ENCODE measurements at regions not wholly inside any gene's neighbourhood (a gene's known extent, or its start where the extent isn't known, plus 50 kb on each side); places are given as distances from the start of the nearest gene placed in this dataset.

DNA sequence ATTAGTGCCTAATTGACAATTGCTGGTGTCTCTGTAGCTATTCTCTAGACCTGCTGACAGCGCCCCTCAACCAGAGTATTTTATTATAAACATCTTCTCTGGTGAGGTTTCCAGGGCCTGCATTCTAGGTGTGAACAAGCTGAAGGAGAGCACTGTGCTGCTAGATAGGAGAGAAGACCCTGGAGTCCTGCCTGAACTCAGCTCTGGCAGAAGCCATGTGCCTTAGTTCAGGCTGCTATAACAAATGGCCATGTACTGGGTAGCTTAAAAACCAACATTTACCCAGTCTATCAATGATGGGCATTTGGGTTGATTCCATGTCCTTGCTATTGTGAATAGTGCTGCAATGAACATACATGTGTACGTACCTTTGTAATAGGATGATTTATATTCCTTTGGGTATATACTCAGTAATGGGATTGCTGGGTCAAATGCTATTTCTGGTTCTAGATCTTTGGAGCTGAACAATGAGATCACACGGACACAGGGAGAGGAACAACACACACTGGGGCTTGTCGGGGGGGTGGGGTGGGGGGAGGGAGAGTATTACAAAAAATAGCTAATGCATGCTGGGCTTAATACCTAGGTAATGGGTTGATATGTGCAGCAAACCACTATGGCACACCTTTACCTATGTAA lies 185.5 kb upstream of the CPEB2 start:
- H2AK5ac ChIP-seq (ENCODE audit: low read length): no peak overlapping the region
- no peak overlapping the region for H2BK120ac ChIP-seq (ENCODE audit: insufficient read depth, low read length, poor library complexity)
- no peaks in the 10 kb centered on the region for H3K9me3 ChIP-seq (ENCODE audit: insufficient read depth, low read depth, low read length)
- H4K8ac ChIP-seq (ENCODE audit: low read depth, low read length): no peak overlapping the region
- no peak overlapping the region for H3K4me2 ChIP-seq (ENCODE audit: low read length)
- H3K14ac ChIP-seq (ENCODE audit: low read length): no peak overlapping the region
- no peak overlapping the region for H3K9ac ChIP-seq (ENCODE audit: low read length)
- no peaks in the 10 kb centered on the region for H3K79me2 ChIP-seq (ENCODE audit: control insufficient read depth, insufficient read depth, low read length, poor library complexity)
- H3K18ac ChIP-seq (ENCODE audit: low read length): no peak overlapping the region
- H4K12ac ChIP-seq (ENCODE audit: low read depth, low read length): no peak overlapping the region
- H3K23ac ChIP-seq (ENCODE audit: low read length): no peak overlapping the region
- H3K36me3 ChIP-seq (ENCODE audit: control insufficient read depth in 1 of 2, insufficient read depth in 2 of 2, low read length in 2 of 2): no peaks in the 10 kb centered on the region
- no peaks in the 10 kb centered on the region for H3K4me1 ChIP-seq (ENCODE audit: control insufficient read depth in 1 of 2, insufficient read depth in 2 of 2, low read length in 2 of 2)
- no peak overlapping the region for H3K4ac ChIP-seq (ENCODE audit: low read depth, low read length)
- no peaks in the 10 kb centered on the region for H3K27me3 ChIP-seq (ENCODE audit: insufficient read depth, low read length)
- H4K91ac ChIP-seq (ENCODE audit: low read depth, low read length): no peak overlapping the region
- no peak overlapping the region for H2BK12ac ChIP-seq (ENCODE audit: low read length)
- no peaks in the 10 kb centered on the region for H3K79me1 ChIP-seq (ENCODE audit: low read length)
- H2BK5ac ChIP-seq (ENCODE audit: low read depth, low read length, poor library complexity): no peak overlapping the region
- no peak overlapping the region for H3K27ac ChIP-seq (ENCODE audit: low read depth, low read length)
- H3K4me3 ChIP-seq (ENCODE audit: low read depth, low read length): no peak overlapping the region
- no CpG with 5 or more reads among the region's 4 CpGs for WGBS (ENCODE audit: extremely low coverage, insufficient coverage, insufficient read length)
- DNase-seq: no peak
- H2AFZ ChIP-seq (ENCODE audit: insufficient read depth, low read length, poor library complexity): no peak overlapping the region

GRCh38 chr4:14824189-14824588 lies 178.1 kb upstream of the CPEB2 start:
- no peak for DNase-seq
- H3K79me2 ChIP-seq (ENCODE audit: control insufficient read depth, insufficient read depth, low read length, poor library complexity): no peaks in the 10 kb centered on the region
- H3K14ac ChIP-seq (ENCODE audit: low read length): no peak overlapping the region
- no peak overlapping the region for H4K12ac ChIP-seq (ENCODE audit: low read depth, low read length)
- H2AFZ ChIP-seq (ENCODE audit: insufficient read depth, low read length, poor library complexity): no peak overlapping the region
- peaks cover 3% of the 10 kb centered on the region for H3K9me3 ChIP-seq (ENCODE audit: insufficient read depth, low read depth, low read length)
- H4K8ac ChIP-seq (ENCODE audit: low read depth, low read length): no peak overlapping the region
- H2AK5ac ChIP-seq (ENCODE audit: low read length): no peak overlapping the region
- H2BK12ac ChIP-seq (ENCODE audit: low read length): no peak overlapping the region
- H3K4me3 ChIP-seq (ENCODE audit: low read depth, low read length): no peak overlapping the region
- no peaks in the 10 kb centered on the region for H3K36me3 ChIP-seq (ENCODE audit: control insufficient read depth in 1 of 2, insufficient read depth in 2 of 2, low read length in 2 of 2)
- no peaks in the 10 kb centered on the region for H3K4me1 ChIP-seq (ENCODE audit: control insufficient read depth in 1 of 2, insufficient read depth in 2 of 2, low read length in 2 of 2)
- H2BK5ac ChIP-seq (ENCODE audit: low read depth, low read length, poor library complexity): no peak overlapping the region
- H3K79me1 ChIP-seq (ENCODE audit: low read length): no peaks in the 10 kb centered on the region
- H2BK120ac ChIP-seq (ENCODE audit: insufficient read depth, low read length, poor library complexity): no peak overlapping the region
- no peak overlapping the region for H3K27ac ChIP-seq (ENCODE audit: low read depth, low read length)
- no peak overlapping the region for H4K91ac ChIP-seq (ENCODE audit: low read depth, low read length)
- no peak overlapping the region for H3K18ac ChIP-seq (ENCODE audit: low read length)
- H3K9ac ChIP-seq (ENCODE audit: low read length): no peak overlapping the region
- H3K27me3 ChIP-seq (ENCODE audit: insufficient read depth, low read length): no peaks in the 10 kb centered on the region
- H3K4me2 ChIP-seq (ENCODE audit: low read length): no peak overlapping the region
- WGBS (ENCODE audit: extremely low coverage, insufficient coverage, insufficient read length): no CpG with 5 or more reads among the region's 3 CpGs
- no peak overlapping the region for H3K23ac ChIP-seq (ENCODE audit: low read length)
- H3K4ac ChIP-seq (ENCODE audit: low read depth, low read length): no peak overlapping the region

DNA sequence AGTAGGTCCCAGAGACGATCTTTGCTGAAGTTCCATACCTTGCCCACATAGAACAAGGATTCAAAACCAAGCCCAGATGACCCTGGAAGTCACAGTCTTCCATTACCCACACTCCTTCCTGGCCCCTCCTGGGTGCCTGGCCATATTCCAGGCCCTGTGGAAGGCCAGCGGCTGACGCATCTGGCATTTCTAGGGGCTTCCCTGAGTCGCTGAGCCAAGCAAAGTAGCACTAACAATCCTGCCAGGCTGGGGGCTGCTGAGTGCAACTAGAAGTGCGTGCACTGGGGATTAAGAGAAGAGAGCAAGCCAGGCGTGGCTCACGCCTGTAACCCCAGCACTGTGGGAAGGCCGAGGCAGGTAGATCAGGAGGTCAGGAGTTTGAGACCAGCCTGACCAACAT lies 175.2 kb upstream of the CPEB2 start:
- no peaks in the 10 kb centered on the region for H3K27me3 ChIP-seq (ENCODE audit: insufficient read depth, low read length)
- H3K79me1 ChIP-seq (ENCODE audit: low read length): no peaks in the 10 kb centered on the region
- no peak overlapping the region for H2AFZ ChIP-seq (ENCODE audit: insufficient read depth, low read length, poor library complexity)
- DNase-seq: no peak
- WGBS (ENCODE audit: extremely low coverage, insufficient coverage, insufficient read length): no CpG with 5 or more reads among the region's 8 CpGs
- H3K4me1 ChIP-seq (ENCODE audit: control insufficient read depth in 1 of 2, insufficient read depth in 2 of 2, low read length in 2 of 2): no peaks in the 10 kb centered on the region
- no peak overlapping the region for H3K4me3 ChIP-seq (ENCODE audit: low read depth, low read length)
- H4K8ac ChIP-seq (ENCODE audit: low read depth, low read length): no peak overlapping the region
- no peaks in the 10 kb centered on the region for H3K36me3 ChIP-seq (ENCODE audit: control insufficient read depth in 1 of 2, insufficient read depth in 2 of 2, low read length in 2 of 2)
- no peak overlapping the region for H2BK5ac ChIP-seq (ENCODE audit: low read depth, low read length, poor library complexity)
- no peak overlapping the region for H4K12ac ChIP-seq (ENCODE audit: low read depth, low read length)
- no peak overlapping the region for H3K27ac ChIP-seq (ENCODE audit: low read depth, low read length)
- H3K18ac ChIP-seq (ENCODE audit: low read length): no peak overlapping the region
- H3K79me2 ChIP-seq (ENCODE audit: control insufficient read depth, insufficient read depth, low read length, poor library complexity): no peaks in the 10 kb centered on the region
- H2AK5ac ChIP-seq (ENCODE audit: low read length): no peak overlapping the region
- no peak overlapping the region for H3K23ac ChIP-seq (ENCODE audit: low read length)
- no peak overlapping the region for H3K9ac ChIP-seq (ENCODE audit: low read length)
- H3K9me3 ChIP-seq (ENCODE audit: insufficient read depth, low read depth, low read length): peaks cover 3% of the 10 kb centered on the region
- no peak overlapping the region for H4K91ac ChIP-seq (ENCODE audit: low read depth, low read length)
- H2BK120ac ChIP-seq (ENCODE audit: insufficient read depth, low read length, poor library complexity): no peak overlapping the region
- no peak overlapping the region for H3K4ac ChIP-seq (ENCODE audit: low read depth, low read length)
- no peak overlapping the region for H3K14ac ChIP-seq (ENCODE audit: low read length)
- H2BK12ac ChIP-seq (ENCODE audit: low read length): no peak overlapping the region
- no peak overlapping the region for H3K4me2 ChIP-seq (ENCODE audit: low read length)

DNA sequence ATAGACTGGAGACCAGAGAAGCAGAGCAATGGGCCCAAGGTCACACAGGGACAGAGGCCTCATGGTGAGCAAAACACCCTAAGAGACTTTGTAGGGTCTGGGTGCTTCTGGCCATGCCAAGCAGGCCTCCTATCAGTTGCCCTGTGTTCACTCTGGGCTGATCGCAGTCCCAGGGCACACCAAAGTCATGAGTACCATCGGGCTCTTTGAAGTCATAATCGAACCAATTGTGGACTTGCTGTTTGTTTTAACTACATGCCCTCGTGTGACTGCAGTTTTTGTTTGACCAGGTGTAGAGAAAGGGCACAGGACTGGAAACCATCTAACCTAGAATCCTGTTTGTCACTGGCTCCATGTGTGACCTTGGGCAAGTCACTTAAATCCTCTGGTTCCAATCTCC lies 172.5 kb upstream of the CPEB2 start:
- Histone ChIP-seq H3K14ac (ENCODE audit: low read length) (no peak overlapping the region), H3K9me3 (ENCODE audit: insufficient read depth, low read depth, low read length) (peaks cover 3% of the 10 kb centered on the region), H3K18ac (ENCODE audit: low read length) (no peak overlapping the region), H2BK12ac (ENCODE audit: low read length) (no peak overlapping the region), H3K27me3 (ENCODE audit: insufficient read depth, low read length) (no peaks in the 10 kb centered on the region), H3K4ac (ENCODE audit: low read depth, low read length) (no peak overlapping the region), H3K4me1 (ENCODE audit: control insufficient read depth in 1 of 2, insufficient read depth in 2 of 2, low read length in 2 of 2) (peaks cover 0 to 5% of the 10 kb centered on the region in 2 experiments), H3K9ac (ENCODE audit: low read length) (no peak overlapping the region), H4K12ac (ENCODE audit: low read depth, low read length) (no peak overlapping the region), H3K79me2 (ENCODE audit: control insufficient read depth, insufficient read depth, low read length, poor library complexity) (no peaks in the 10 kb centered on the region), H3K23ac (ENCODE audit: low read length) (no peak overlapping the region), H3K4me3 (ENCODE audit: low read depth, low read length) (no peak overlapping the region), H2BK5ac (ENCODE audit: low read depth, low read length, poor library complexity) (no peak overlapping the region), H2BK120ac (ENCODE audit: insufficient read depth, low read length, poor library complexity) (no peak overlapping the region), H4K8ac (ENCODE audit: low read depth, low read length) (no peak overlapping the region), H3K27ac (ENCODE audit: low read depth, low read length) (no peak overlapping the region), H2AK5ac (ENCODE audit: low read length) (no peak overlapping the region), H4K91ac (ENCODE audit: low read depth, low read length) (no peak overlapping the region), H2AFZ (ENCODE audit: insufficient read depth, low read length, poor library complexity) (no peak overlapping the region), H3K36me3 (ENCODE audit: control insufficient read depth in 1 of 2, insufficient read depth in 2 of 2, low read length in 2 of 2) (no peaks in the 10 kb centered on the region), H3K4me2 (ENCODE audit: low read length) (no peak overlapping the region), H3K79me1 (ENCODE audit: low read length) (no peaks in the 10 kb centered on the region)
- WGBS (ENCODE audit: extremely low coverage, insufficient coverage, insufficient read length): no CpG with 5 or more reads among the region's 4 CpGs
- no peak for DNase-seq

All from trophoblast cell (in vitro differentiated cells and primary cell).